H54 (cell line): ENCODE measurements at regions not wholly inside any gene's neighbourhood (a gene's known extent, or its start where the extent isn't known, plus 50 kb on each side); places are given as distances from the start of the nearest gene placed in this dataset.

Experiments used
- DNase-seq: peaks from one replicate; pipeline ENCODE4 v3.0.0; 2011; ENCODE audit warnings: low spot score, mixed read lengths; ENCODE audit not compliant: insufficient read length
- FAIRE-seq: peaks from 3 replicates; lab custom pipeline; 2011; peaks lifted over from hg19 to GRCh38; lab: Jason Lieb, UNC
- POLR2A ChIP-seq: IDR thresholded peaks from 2 replicates; pipeline ENCODE4 v1.6.1; 2011; ENCODE audit warnings: low read depth, mild to moderate bottlenecking, low read length

DNA sequence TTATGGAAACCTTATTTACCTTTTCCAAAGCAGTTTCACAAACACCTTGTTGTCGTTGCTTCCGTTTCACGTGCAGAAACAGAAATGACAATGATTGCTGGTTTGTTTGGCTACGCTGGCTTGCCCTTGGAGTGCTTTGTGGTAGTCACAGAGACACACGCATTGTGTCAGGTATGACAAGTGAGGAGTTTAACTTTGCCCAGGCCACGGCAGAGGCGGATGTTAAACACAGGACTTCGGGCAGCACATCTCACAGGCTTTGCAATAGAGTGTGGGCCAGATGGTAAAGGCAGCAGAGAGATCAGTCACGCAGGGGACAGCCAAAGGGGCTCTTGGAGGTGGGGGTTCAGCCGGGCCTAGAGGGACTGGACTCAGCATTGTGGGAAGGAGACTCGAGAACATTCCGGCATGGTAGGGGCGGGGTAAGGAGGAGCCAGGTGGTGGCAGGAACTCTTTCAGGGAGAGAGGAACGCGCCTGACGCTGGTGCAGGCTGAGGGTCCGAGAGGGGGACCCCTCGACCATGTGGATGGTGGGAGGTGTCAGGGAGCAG lies 59.8 kb upstream of the KCNA1 start:
- TF ChIP-seq POLR2A, result no peak
- FAIRE-seq, result no peak
- no peak for DNase-seq

DNA sequence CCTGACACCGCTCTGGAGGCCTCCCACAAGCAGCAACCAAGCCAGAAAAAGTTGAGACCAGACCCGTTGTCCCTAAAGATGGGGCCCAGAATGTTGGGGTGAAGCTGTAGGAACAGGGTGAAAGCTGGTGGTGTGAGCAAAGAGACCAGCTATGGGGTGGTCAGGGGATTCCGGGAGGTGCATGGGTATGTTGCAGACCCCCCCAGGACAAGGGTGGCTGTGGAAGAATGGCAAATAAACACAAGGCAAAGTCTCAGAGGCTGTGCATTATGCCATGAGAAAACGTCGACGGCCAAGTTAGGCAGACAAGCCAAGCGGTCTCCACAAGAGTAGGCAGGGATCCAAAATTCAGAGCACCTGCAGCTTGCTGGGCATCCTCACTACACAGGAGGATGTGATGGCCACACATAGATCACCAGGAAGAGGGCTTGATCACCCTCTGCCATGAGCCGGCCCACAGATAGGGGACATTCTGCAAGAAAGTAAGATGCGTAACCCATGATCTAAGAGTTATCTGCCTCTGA lies 58.8 kb upstream of the KCNA1 start:
- TF ChIP-seq POLR2A, result no peak
- DNase-seq (no peak), FAIRE-seq (no peak)

DNA sequence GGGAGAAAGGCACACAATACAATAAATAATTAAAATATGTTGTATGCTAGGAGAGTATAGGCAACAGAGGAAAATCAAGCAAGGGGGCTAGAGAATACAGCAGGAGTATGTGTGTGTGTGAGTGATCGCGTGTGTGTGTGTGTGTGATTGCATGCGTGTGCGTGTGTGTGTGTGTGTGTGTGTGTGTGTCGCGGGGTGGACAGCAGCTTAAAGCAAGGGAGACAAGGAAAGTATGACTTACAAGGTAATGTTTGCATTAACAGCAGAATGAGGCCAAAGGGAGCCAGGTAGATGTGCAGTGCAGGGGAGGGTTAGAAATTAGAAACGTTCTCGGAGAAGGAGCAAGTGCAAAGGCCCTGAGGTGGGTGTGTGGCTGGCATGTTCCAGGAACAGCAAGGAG lies 57.4 kb upstream of the KCNA1 start:
- no peak for FAIRE-seq
- no peak for TF ChIP-seq POLR2A
- DNase-seq, result no peak

DNA sequence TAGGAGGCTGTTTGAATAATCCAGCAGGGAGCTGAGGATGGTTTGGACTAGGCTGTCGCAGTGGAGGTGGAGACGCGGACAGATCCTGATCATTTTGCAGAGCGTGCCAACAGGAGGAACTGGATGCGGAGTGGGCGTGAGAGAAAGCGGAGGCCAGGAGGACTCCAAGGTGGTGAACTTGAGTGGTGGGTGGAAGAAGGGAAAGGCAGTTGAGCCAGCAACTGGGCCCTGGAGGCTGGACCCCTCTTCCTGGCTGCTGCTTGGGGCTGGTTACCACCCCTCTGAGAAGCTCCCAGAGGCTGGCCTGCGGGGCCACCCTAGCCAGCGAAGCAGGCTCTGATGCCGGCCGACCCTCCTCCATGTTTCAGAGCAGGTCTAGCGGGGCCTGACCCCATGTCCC lies 56.8 kb upstream of the KCNA1 start:
- DNase-seq (no peak), FAIRE-seq (no peak)
- TF ChIP-seq POLR2A, result no peak

DNA sequence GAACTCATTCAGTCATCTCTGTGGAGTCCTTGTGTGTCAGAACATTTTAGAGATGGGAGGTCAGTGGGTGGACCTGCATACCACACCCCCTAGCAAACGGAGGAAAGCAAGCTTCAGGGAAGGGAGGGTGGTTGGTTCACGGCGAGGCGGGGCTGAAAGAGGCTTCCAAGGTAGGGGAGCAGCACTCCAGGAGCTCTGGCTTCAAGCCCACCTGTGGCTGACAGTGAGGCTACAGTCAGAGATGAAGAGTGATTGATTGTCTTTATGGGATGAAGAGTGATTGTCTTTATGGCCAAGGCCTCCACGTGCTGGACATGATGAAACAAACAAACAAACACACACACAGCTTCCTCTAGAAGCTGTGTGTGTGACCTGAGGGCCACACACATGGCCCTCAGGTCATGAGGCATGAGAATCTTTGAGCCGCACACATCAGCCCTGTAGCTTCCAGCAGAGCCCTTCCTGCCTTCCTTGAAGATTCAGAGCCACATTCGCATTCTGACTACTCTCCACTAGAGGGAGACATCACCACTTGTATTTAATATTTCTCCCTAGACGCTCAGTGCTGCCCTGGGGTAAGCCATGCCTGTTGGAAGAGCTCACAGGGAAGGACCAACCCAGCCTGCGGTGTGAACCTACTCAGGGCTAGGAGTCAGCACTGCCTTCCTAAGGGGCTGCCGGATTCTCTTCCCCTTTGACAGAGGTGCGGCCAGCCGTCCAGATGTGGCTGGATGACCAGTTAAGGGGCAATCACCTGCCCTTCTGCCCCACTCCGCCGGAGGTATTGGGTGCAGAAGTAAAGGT lies 54.4 kb upstream of the KCNA1 start:
- no peak for TF ChIP-seq POLR2A
- FAIRE-seq (no peak), DNase-seq (peak; percentile 53)

DNA sequence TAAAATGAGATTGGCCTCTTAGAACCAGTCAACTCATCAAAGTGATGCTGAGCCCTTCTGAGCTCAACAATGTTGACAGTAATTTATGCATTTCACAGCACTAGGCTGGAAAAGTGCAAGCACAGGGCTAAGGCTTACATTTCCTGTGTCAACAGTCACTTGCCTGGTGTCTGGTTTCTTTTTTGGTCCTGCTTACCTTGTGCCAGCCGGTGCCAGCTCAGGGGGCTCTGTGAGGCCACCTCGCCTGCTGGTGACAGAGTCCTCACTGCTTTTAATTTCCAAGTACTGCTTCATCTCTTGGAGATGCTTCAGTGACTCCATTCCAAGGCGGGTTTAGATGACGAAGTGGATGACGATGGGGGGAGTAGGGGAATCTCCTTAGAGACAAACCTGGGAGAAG lies 53.1 kb upstream of the KCNA1 start:
- no peak for FAIRE-seq
- no peak for TF ChIP-seq POLR2A
- DNase-seq, result no peak

DNA sequence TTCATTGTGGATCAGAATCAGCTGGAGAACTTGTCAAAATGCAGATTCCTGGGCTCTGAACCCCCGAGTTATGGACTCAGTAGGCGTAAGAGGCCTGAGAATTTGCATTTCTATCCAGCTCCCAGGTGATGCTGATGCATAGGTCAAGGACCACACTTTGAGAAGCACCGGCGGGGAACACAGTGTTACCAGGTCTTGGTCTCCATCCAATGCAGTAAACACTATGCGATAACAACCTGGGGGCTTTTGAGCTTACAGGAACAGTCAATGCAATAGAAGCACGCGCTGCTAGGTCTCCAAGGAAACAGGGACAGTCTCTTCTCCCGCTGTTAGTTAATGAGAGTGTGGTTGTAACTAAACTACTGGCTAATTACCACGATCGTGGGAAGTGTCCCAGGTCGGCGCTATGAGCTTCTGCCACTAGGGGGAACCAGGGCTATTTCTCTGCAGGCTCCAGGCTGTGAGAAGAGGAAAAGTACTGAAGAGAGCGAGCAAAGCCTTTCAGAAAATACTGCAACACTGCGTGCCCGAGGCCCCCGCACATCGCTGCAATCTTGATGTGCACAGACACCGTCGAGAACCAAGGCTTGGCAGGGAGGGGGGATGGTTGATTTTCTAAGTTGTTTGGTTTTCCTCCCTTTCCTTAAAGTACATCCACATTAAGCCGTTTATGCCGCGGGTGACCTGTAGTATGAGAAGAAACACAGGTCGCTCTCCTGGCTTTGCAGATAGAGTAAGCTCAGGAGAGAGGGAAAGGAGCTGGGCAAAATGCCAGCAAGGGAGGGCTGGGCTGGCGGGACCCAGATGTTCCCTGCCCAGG lies 52.0 kb upstream of the KCNA1 start:
- DNase-seq (peak; percentile 58), FAIRE-seq (no peak)
- no peak for TF ChIP-seq POLR2A

DNA sequence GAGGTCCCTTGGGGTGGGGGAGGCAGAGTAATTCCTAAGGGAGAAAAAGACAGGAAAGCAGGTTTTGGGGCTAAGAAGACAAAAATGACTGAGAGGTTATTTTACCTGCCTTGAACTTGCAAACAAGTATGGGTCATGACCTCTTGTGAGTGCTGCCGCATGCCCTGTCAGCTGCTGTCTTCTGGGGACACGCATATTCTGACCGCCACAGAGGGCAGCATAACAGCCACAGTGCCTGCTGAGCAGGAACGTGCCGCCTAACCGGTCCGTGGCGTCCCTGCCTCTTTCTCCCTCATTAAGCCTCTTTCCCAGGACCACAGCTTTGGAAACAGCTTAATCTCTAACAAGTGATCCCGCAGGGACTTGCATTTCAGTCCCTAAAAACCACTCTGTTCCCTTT lies 51.3 kb upstream of the KCNA1 start:
- no peak for TF ChIP-seq POLR2A
- FAIRE-seq (no peak), DNase-seq (no peak)

DNA sequence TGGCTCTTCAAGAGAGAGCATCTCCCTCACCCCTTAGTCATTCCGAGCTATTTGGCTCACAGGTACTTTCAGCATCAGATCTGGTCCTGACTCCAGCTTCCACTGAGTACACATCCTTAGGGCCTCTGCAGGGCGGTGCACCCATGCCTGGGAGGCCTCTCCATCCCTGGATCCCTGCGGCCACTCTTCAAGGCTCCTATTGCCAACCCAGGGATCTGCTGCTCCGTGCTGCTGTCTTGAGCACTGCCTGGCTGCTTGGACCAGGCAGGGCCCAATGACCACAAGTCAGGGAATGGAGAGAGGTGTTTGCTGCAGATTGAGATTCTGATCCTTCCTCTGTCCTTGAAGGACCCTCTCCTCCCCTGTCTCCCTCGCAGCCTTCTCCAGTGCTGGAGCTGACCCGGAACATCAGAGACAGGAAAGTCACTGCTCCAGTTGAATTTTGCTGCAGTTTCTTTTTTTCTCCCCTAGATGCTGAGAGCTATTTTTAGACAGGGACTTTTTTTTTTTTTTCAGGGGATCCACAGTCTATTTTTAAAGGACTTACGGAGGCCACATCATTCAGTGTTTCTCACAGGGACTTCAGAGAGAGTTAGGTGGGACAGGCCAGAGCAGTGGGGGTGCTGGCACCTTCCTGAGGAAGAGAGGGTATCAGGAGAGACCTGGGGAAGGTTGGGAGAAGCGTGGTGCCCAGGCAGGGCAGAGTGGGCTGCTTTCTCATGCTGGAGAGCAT lies 50.1 kb upstream of the KCNA1 start:
- no peak for FAIRE-seq
- no peak for TF ChIP-seq POLR2A
- no peak for DNase-seq
